Gastroesophageal sphincter (tissue), 4 donors: ENCODE measurements at regions not wholly inside any gene's neighbourhood (a gene's known extent, or its start where the extent isn't known, plus 50 kb on each side); places are given as distances from the start of the nearest gene placed in this dataset.

Source experiments
- ATAC-seq: fragments of 150-250 bp; one replicate; pipeline ENCODE4 v1.9.1; 2016; ENCODE audit warnings: mild to moderate bottlenecking, moderate library complexity
- H3K27ac ChIP-seq, 4 donors: fragments of 200-600 bp; sonication (generic) in 3 of 4; 1 replicate in 3 of 4; 2 replicates in 1 of 4; pipeline ENCODE4 v1.5.1; 2016 to 2019
- H3K27me3 ChIP-seq: fragments of 200-600 bp; sonication (generic); one replicate; pipeline ENCODE4 v1.5.1; 2019
- H3K36me3 ChIP-seq, 2 donors: fragments of 200-600 bp; sonication (generic); one replicate each; pipeline ENCODE4 v1.5.1; 2019; ENCODE audit warnings: control low read depth in 1 of 2
- H3K4me1 ChIP-seq, 3 donors: fragments of 200-600 bp; sonication (generic); 1 replicate in 2 of 3; 2 replicates in 1 of 3; pipeline ENCODE4 v1.5.1; 2016 to 2019; ENCODE audit warnings: control low read depth in 2 of 3
- H3K4me3 ChIP-seq, 2 donors: fragments of 200-600 bp; sonication (generic); one replicate each; pipeline ENCODE4 v1.5.1; 2019; ENCODE audit warnings: mild to moderate bottlenecking in 1 of 2, moderate library complexity in 1 of 2
- H3K9me3 ChIP-seq, 3 donors: fragments of 200-600 bp; sonication (generic); one replicate each; pipeline ENCODE4 v1.5.1; 2017 to 2019; ENCODE audit warnings: control low read depth in 2 of 3
- CTCF ChIP-seq, 4 experiments: fragments of 200-600 bp in 2 of 4; fragments of 450-650 bp in 2 of 4; sonication (generic) in 1 of 4; IDR thresholded peaks; one replicate each; pipeline ENCODE4 v1.5.1; 2017 to 2019; ENCODE audit warnings: antibody characterized with exemption in 4 of 4, mild to moderate bottlenecking in 2 of 4, moderate library complexity in 2 of 4
- EP300 ChIP-seq: sonication (generic); formaldehyde crosslinking; IDR thresholded peaks from one replicate; pipeline ENCODE4 v1.6.1; 2017; ENCODE audit warnings: antibody characterized with exemption, mild to moderate bottlenecking
- POLR2A ChIP-seq, 2 donors: fragments of 450-650 bp; IDR thresholded peaks; one replicate each; pipeline ENCODE4 v1.6.1; 2017; ENCODE audit warnings: antibody characterized with exemption in 2 of 2, mild to moderate bottlenecking in 2 of 2, moderate library complexity in 1 of 2
- POLR2AphosphoS5 ChIP-seq: sonication (generic); formaldehyde crosslinking; IDR thresholded peaks from one replicate; pipeline ENCODE4 v1.6.1; 2017; ENCODE audit warnings: antibody characterized with exemption
- WGBS, 2 donors: methylation state at CpG; one replicate each; pipeline ENCODE4 v1.1.5; 2018; ENCODE audit warnings: low coverage in 1 of 2; 5-methylcytosine and 5-hydroxymethylcytosine counted together

DNA sequence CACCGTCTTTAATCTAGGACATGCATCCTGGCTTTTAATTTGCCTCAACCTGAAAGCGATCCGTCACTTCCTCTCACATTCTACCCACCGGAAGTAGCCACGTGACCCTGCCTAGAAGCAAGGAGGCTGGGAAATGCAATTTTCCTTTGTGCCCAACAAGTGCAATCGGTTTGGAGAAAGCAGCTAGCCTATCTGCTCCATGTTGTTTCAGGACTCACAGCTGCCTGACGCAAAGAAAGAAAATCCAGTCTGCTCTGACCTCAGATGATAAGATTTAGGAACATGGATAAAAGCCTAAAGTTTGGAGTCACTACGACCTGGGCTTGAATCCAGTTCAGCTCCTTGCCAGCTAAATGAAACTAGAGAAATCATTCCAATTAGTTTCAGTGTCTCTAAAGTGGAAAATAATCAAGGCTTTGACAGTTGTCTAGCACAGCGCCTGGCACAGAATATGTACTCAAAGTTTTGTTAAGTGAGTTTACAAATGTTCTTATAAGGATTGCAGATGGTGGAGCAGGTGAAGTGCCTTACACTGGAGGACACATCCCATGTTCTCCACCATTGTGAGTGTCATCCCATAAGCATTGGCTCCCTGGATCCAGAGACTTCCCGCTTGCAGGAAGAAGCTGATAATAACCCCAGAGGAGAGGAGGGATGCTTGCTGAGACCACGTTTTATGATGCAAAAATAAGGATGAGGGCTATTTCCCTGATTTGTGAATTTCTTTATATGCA lies 553.7 kb downstream of the MN1 start:
- TF ChIP-seq EP300 (no peak), POLR2AphosphoS5 (peak; percentile 39)
- no peaks in the 10 kb centered on the region for H3K36me3 ChIP-seq
- peak; percentile 59 for ATAC-seq
- 34 to 47% methylated on average over 10 to 11 of the region's 11 CpGs for WGBS, 2 donors
- H3K4me3 ChIP-seq: no peak overlapping the region
- H3K9me3 ChIP-seq: no peaks in the 10 kb centered on the region
- H3K27ac ChIP-seq: peak overlapping the region in 3 of 4 donors; percentile 35 to 59 (median 59)
- H3K27me3 ChIP-seq: no peaks in the 10 kb centered on the region
- peaks cover 0 to 17% (median 0%) of the 10 kb centered on the region in 3 donors for H3K4me1 ChIP-seq

GRCh38 chr22:27250418-27250817 lies 551.1 kb downstream of the MN1 start:
- ATAC-seq: no peak
- no peaks in the 10 kb centered on the region for H3K27me3 ChIP-seq
- no peaks in the 10 kb centered on the region for H3K36me3 ChIP-seq
- H3K27ac ChIP-seq: no peak overlapping the region
- WGBS, 2 donors: 80 to 94% methylated on average over 1 to 5 of the region's 5 CpGs
- H3K4me1 ChIP-seq: peaks cover 0 to 17% (median 0%) of the 10 kb centered on the region in 3 donors
- H3K9me3 ChIP-seq: peaks cover 0 to 9% (median 0%) of the 10 kb centered on the region in 3 donors
- H3K4me3 ChIP-seq: no peak overlapping the region
- TF ChIP-seq POLR2AphosphoS5 (no peak), POLR2A (IDR thresholded peaks at IDR 0.05) (no peak), EP300 (no peak), CTCF (IDR thresholded peaks at IDR 0.05) (no peak)

- WGBS, 2 donors: 54% methylated on average over 2 of the region's 5 CpGs; no CpG with 5 or more reads in 1 of the 2 donors
- ATAC-seq: no peak
- Histone ChIP-seq H3K4me1 (peaks cover 0 to 17% (median 0%) of the 10 kb centered on the region in 3 donors), H3K36me3 (no peaks in the 10 kb centered on the region), H3K4me3 (no peak overlapping the region), H3K9me3 (peaks cover 0 to 14% (median 0%) of the 10 kb centered on the region in 3 donors), H3K27ac (no peak overlapping the region), H3K27me3 (no peaks in the 10 kb centered on the region)
- no peak for TF ChIP-seq POLR2AphosphoS5
- TF ChIP-seq EP300: no peak
- TF ChIP-seq POLR2A (IDR thresholded peaks at IDR 0.05): no peak
- TF ChIP-seq CTCF (IDR thresholded peaks at IDR 0.05): no peak
Observed at GRCh38 chr22:27250886-27251285, 550.7 kb downstream of the MN1 start.

DNA sequence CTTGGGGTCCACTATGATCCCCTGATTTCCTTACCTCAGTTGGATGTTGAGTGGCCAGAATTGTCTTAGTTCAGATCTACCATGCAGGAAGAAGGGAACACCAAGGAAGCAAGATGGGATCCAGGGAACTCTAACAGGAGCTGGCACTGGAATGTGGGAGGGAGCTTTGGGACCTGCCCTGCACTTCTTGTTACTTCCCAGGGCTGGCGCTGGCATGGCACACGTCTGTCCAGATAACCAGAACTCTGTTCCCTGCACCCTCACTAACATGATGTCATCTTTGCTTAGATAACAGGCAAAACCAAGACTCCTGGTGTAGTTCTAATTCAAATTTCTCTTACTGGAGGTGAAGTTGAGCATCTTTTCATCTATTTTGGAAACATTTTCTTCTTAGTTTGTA lies 550.0 kb downstream of the MN1 start:
- peaks cover 0 to 19% (median 0%) of the 10 kb centered on the region in 3 donors for H3K9me3 ChIP-seq
- peaks cover 0 to 17% (median 0%) of the 10 kb centered on the region in 3 donors for H3K4me1 ChIP-seq
- TF ChIP-seq POLR2A (IDR thresholded peaks at IDR 0.05) (no peak), CTCF (IDR thresholded peaks at IDR 0.05) (no peak), EP300 (no peak), POLR2AphosphoS5 (no peak)
- no peaks in the 10 kb centered on the region for H3K36me3 ChIP-seq
- H3K27ac ChIP-seq: no peak overlapping the region
- no peak overlapping the region for H3K4me3 ChIP-seq
- no peaks in the 10 kb centered on the region for H3K27me3 ChIP-seq
- 90% methylated on average over 2 of the region's 2 CpGs; no CpG with 5 or more reads in 1 of the 2 donors for WGBS, 2 donors
- ATAC-seq: no peak

- Histone ChIP-seq H3K4me3 (no peak overlapping the region), H3K4me1 (peaks cover 0 to 12% (median 0%) of the 10 kb centered on the region in 3 donors), H3K27me3 (no peaks in the 10 kb centered on the region), H3K27ac (no peak overlapping the region), H3K9me3 (peaks cover 0 to 19% (median 0%) of the 10 kb centered on the region in 3 donors), H3K36me3 (no peaks in the 10 kb centered on the region)
- peak; percentile 70 for ATAC-seq
- 77 to 86% methylated on average over 5 to 6 of the region's 9 CpGs for WGBS, 2 donors
- TF ChIP-seq POLR2AphosphoS5 (peak; percentile 28), EP300 (no peak)
Observed at GRCh38 chr22:27252282-27253049, 549.1 kb downstream of the MN1 start.
